ENCODE measurements at regions not wholly inside any gene's neighbourhood (a gene's known extent, or its start where the extent isn't known, plus 50 kb on each side); places are given as distances from the start of the nearest gene placed in this dataset.

DNA sequence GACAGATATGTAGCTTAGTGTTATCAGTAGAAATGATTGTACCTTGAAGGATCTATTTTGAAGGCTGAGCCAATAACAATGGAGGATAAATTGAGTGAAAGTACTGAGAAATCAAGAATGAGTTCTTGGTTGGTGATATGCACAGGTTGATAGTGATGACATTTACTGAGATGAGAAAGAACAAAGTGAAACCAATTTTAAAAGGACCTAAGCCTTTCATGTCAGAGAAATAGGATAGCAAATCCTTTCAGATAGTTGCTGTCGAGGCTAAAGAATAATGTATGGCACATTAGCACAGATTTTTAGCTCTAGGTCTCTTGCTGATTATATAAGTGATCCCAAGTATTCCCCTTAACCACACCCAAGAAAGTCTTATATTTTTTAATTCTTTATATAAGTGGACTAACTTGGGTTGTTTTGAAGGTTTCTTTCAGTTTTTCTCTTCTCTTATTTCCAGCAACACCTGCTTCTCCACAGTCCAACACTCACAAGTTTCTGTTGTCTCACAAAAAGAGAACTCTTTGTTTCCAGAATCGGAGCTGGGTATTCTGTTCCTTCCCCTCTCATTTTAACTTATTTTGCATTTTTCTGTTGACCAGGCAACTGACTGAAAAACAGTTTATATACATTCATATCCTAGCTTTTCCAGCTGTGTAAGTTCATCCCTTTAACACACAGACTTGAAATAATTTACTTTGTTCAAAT is 286.9 kb upstream of the ATP10B start:
- Histone ChIP-seq H3K4me3 (no peak overlapping the region), H3K27ac (peak overlapping the region in 1 of 21 experiments; percentile 49)

- H3K4me3 ChIP-seq: no peak overlapping the region
- no peak overlapping the region for H3K27ac ChIP-seq
These were observed 282.9 kb upstream of the ATP10B start for GRCh38 chr5:161134956-161135355.

GRCh38 chr5:161134083-161134482 is 282.1 kb upstream of the ATP10B start:
- Histone ChIP-seq H3K27ac (no peak overlapping the region), H3K4me3 (no peak overlapping the region)

DNA sequence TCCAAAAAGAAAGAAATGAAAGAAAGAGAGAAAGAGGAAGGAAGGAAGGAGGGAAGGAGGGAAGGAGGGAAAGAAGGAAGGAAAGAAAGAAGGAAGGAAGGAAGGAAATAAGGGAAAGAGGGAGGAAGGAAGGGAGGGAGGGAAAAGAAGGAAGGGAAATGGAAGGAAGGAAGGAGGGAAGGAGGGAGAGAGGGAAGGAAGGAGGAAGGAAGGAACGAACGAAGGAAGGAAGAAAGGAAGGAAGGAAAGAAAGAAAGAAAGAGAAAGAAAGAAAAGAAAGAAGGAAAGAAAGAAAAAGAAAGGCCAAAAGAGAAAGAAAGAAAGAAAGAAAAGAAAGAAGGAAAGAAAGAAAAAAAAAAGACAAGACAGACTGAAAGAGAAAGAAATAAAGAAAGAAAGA is 263.9 kb upstream of the ATP10B start:
- H3K27ac ChIP-seq: no peak overlapping the region
- no peak overlapping the region for H3K4me3 ChIP-seq

DNA sequence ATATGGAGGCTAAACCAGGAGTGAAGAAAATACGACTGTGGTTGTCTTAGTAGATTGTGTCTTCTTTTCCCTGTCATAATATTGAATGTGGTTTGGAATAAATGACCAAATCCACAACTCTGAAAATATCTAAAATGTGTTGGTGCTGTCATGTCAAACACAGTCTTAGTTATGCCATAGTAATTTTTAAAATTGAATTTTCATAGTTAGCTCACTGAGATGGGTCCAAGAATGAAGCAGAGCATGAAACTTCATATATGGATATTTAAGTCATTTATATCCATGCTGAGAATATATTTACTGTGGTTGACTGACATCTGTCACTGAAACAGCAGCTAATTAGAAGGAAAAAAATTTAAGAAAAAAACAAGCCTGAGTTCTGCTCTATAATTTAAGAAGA is 260.4 kb upstream of the ATP10B start:
- no peak overlapping the region for H3K27ac ChIP-seq
- no peak overlapping the region for H3K4me3 ChIP-seq

GRCh38 chr5:161105525-161105924 is 253.5 kb upstream of the ATP10B start:
- no peak overlapping the region for H3K4me3 ChIP-seq
- H3K27ac ChIP-seq: peak overlapping the region in 1 of 21 experiments; percentile 40

DNA sequence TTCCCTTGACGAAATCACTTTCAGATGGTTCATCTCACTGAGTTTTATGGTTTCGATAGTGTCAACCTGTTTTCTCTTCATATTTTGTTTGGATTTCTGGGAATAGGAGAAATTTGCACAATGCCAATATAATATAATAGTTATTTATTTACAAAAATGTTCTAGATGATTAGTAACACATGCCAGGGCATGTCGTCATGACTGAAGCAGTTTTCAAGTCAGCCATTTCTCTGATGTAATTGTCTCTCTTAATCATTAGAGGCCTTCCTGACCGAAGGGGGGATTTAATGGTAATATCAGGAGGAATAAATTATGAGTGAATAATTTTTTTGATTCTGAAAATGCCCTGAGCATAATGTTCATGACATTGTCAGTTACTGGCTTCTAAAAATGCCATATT is 246.5 kb upstream of the ATP10B start:
- Histone ChIP-seq H3K4me3 (no peak overlapping the region), H3K27ac (no peak overlapping the region)

- Histone ChIP-seq H3K27ac (no peak overlapping the region), H3K4me3 (no peak overlapping the region)
These were observed 244.6 kb upstream of the ATP10B start for GRCh38 chr5:161096581-161096980.

DNA sequence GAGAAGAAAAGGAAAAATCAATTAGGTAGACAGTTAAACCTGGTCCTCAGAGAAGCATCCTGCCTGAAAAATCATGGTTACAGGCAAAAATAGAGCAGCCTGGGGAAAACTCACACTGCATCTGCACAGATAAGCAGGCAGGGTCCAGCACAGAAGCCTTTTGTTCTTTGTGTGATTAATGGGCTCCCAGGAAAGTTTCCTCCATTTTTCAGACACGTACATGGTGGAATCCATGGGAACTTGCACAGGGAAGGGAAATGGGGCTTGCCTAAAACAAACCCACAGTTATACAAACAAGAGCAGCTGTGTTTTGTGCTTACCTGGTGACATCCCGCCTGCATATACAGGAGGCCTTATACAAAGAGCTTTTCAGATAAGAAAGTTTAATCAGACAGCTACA is 243.9 kb upstream of the ATP10B start:
- Histone ChIP-seq H3K4me3 (no peak overlapping the region), H3K27ac (no peak overlapping the region)

DNA sequence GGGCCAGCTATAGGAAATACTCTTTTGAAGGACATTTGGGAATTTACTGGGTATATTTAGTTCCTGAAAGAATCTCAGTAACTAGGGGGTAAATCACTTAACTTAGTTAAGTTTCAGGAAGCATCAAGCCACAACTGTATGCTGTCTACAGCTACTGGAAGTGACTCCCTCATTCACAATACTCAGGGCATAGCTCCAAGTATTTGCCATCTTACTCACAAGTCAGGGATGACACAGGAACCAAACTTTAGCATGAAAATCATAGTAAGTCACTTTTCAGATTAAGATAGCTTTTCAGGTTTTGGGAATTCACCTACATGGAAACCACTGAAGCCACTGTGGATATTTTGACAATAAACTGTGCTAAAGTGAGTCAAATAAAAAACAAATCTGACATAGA is 242.4 kb upstream of the ATP10B start:
- H3K4me3 ChIP-seq: no peak overlapping the region
- H3K27ac ChIP-seq: no peak overlapping the region

DNA sequence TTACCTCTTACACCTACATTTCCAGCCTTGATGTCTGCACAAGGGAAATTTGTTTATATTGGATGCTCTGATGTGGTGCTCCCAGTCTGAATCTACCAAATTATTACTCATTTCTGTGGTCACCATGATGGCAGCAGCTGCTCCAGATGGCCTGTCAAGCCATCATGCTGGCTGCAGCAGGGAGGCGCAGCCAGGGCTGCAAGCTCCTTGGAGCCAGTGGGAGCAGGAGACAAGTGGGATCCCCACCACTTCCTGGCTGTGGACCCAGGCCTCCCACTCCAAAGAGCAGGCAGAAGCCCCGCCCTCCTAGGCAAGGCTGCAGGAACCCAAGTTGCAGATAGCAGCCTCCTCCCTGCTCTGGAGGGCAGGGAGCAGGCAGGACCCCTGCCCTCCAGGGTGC is 241.1 kb upstream of the ATP10B start:
- H3K27ac ChIP-seq: no peak overlapping the region

DNA sequence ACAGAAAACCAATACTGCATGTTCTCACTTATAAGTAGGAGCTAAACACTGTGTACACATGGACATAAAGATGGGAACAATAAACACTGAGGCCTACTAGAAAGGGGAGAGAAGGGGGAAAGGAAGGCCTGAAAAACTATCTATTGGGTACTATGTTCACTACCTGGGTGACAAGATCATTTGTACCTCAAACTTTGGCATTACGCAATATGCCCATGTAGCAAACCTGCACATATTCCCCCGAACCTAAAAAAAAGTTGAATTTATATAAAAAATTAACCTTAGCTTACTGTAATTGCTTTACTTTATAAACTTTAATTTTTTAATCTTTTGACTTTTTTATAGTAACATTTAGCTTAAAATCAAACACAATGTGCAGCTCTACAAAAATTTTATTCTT is 237.6 kb upstream of the ATP10B start:
- Histone ChIP-seq H3K27ac (no peak overlapping the region), H3K4me3 (no peak overlapping the region)

More for the DNA sequence above, 241.1 kb upstream of the ATP10B start:
- H3K4me3 ChIP-seq: no peak overlapping the region

- Histone ChIP-seq H3K4me3 (no peak overlapping the region), H3K27ac (no peak overlapping the region)
These were observed 234.4 kb upstream of the ATP10B start for GRCh38 chr5:161086461-161086860.

DNA sequence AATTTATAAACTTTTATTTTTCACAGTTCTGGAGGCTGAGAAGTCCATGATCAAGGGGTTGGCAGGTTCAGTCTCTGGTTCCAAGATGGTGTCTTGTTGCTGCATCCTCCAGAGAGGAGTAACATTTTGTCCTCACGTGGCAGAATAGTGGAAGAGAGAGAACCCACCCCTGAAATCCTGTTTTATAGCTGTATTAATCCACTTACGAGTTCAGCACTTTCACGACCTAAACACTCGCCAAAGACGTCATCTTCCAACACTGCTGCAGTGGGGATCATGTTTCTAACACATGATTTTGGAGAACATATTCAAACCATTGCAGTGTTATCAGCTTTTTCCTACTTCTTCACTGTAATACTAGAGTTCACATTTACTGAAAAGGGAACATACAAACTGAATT is 233.0 kb upstream of the ATP10B start:
- Histone ChIP-seq H3K27ac (no peak overlapping the region), H3K4me3 (no peak overlapping the region)

DNA sequence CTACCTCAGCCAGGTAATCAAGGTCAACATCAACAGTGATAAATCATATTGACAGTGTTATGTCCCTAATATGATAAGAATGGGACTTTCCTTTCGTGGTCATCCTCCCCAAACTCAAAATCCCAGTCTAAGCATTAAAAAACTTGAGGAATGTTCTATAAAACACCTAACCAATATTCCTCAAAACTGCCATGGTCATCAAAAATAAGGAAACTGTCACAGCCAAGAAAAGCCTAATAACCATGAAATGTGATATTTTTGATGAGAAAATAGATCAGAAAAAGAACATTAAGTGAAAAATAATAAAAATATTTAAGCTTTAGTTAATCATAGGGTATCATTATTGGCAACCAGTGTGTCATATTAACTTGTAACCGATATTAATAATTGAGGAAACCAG is 232.1 kb upstream of the ATP10B start:
- no peak overlapping the region for H3K4me3 ChIP-seq
- no peak overlapping the region for H3K27ac ChIP-seq

DNA sequence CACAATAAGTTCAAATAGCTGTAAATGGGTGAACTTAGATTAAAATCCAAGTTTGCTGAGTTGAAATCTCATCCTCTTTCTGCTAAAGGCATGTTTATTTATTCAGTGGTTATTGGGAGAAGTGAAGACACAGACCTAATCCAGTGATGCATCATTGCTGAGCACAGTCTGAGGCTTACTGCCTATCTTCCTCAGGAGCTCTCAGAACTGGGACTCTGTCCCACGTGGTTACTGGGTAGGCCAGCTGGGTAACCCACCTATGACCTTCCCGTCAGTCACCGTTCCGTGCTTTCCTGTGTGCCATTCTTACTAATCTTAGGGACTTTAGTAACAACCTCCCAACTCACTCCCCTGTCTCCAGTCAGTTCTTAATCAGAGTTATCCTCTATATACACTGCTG is 226.8 kb upstream of the ATP10B start:
- no peak overlapping the region for H3K27ac ChIP-seq
- H3K4me3 ChIP-seq: no peak overlapping the region

- H3K4me3 ChIP-seq: no peak overlapping the region
- no peak overlapping the region for H3K27ac ChIP-seq
These were observed 226.0 kb upstream of the ATP10B start for GRCh38 chr5:161077936-161078545.

DNA sequence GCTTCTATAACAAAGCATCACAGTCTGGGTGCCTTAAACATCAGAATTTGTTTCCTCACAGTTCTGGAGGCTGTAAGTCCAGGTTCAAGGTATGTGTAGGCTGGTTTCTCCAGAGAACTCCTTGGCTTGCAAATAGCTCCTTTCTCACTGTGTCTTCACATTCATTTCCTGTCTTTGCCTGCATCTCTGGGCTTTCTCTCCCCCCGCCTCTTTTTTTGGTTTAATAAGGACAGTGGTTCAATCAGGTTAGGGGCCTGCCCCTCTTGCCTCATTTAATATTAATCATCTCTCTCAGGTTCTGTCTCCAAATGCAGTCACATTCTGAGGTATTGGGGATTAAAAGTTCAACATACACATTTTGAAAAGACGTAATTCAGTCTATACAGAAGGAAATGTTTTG is 225.5 kb upstream of the ATP10B start:
- Histone ChIP-seq H3K27ac (no peak overlapping the region), H3K4me3 (no peak overlapping the region)

DNA sequence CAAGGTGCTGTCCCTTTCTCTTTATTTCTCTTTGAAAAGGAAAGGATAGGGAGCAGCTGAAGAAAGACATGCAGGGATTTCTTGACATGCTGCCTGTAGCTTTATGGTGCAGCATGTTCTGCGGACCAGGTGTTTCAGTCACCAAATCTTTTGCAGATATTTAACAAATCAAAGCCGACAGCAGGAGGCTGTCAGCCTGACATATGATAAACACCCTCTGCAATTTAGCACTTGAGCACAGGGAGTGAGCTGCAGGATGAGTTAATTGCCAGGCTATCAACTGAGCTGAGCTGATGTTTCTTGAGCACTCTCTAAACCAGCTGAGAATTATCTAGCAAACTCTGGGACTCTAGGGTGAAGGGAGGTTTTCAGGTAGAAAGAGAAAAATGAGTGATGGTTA is 212.8 kb upstream of the ATP10B start:
- Histone ChIP-seq H3K27ac (no peak overlapping the region), H3K4me3 (no peak overlapping the region)

- H3K4me3 ChIP-seq: no peak overlapping the region
- H3K27ac ChIP-seq: no peak overlapping the region
These were observed 212.3 kb upstream of the ATP10B start for GRCh38 chr5:161064297-161064696.

GRCh38 chr5:161058781-161059180 is 206.8 kb upstream of the ATP10B start:
- no peak overlapping the region for H3K4me3 ChIP-seq

GRCh38 chr5:161051920-161052500 is 200.0 kb upstream of the ATP10B start:
- Histone ChIP-seq H3K4me3 (no peak overlapping the region), H3K27ac (no peak overlapping the region)

More at GRCh38 chr5:161058781-161059180, 206.8 kb upstream of the ATP10B start:
- H3K27ac ChIP-seq: no peak overlapping the region

All from skin epidermis (tissue), 12 donors.